Loucy (cell line): ENCODE measurements at regions not wholly inside any gene's neighbourhood (a gene's known extent, or its start where the extent isn't known, plus 50 kb on each side); places are given as distances from the start of the nearest gene placed in this dataset.
"Not testable (repeated sequence)": the region's sequence is repeated elsewhere in the genome, so short reads cannot be mapped to it uniquely, and the experiment has no call there.

ENCODE experiments used
- H2AFZ ChIP-seq: fragments of 200-600 bp; sonication (generic); 2 replicates; pipeline ENCODE4 v1.6.0; 2016; ENCODE audit warnings: antibody characterized with exemption, mild to moderate bottlenecking, low read length, moderate library complexity
- H3F3A ChIP-seq: fragments of 200-600 bp; 2 replicates; pipeline ENCODE4 v1.6.0; 2016; ENCODE audit warnings: antibody characterized with exemption, low read depth, mild to moderate bottlenecking
- H3K27me3 ChIP-seq: fragments of 200-600 bp; sonication (generic); 2 replicates; pipeline ENCODE4 v1.6.1; 2014; ENCODE audit warnings: low read length, mild to moderate bottlenecking; ENCODE audit not compliant: insufficient read depth, poor library complexity, severe bottlenecking
- H3K36me3 ChIP-seq: fragments of 200-600 bp; sonication (generic); 2 replicates; pipeline ENCODE4 v1.6.1; 2016; ENCODE audit warnings: low read length; ENCODE audit not compliant: insufficient read depth
- H3K4me1 ChIP-seq: fragments of 200-600 bp; sonication (generic); 2 replicates; pipeline ENCODE4 v1.5.1; 2014; ENCODE audit warnings: low read length, mild to moderate bottlenecking; ENCODE audit not compliant: insufficient read depth, poor library complexity, severe bottlenecking
- H3K4me2 ChIP-seq: fragments of 200-600 bp; sonication (generic); 2 replicates; pipeline ENCODE4 v1.6.0; 2014; ENCODE audit warnings: antibody characterized with exemption, low read length, low read depth, mild to moderate bottlenecking; ENCODE audit not compliant: poor library complexity, severe bottlenecking
- H3K4me3 ChIP-seq: fragments of 200-600 bp; sonication (generic); 2 replicates; pipeline ENCODE4 v1.5.1; 2014; ENCODE audit warnings: low read length, mild to moderate bottlenecking, mixed read lengths; ENCODE audit not compliant: poor library complexity, severe bottlenecking
- H3K79me2 ChIP-seq: fragments of 200-600 bp; sonication (generic); 2 replicates; pipeline ENCODE4 v1.6.1; 2014; ENCODE audit warnings: low read length; ENCODE audit not compliant: insufficient read depth
- H3K9ac ChIP-seq: fragments of 200-600 bp; sonication (generic); 2 replicates; pipeline ENCODE4 v1.6.0; 2014; ENCODE audit warnings: mild to moderate bottlenecking, low read depth, low read length, moderate library complexity; ENCODE audit not compliant: poor library complexity, severe bottlenecking
- H3K9me2 ChIP-seq: fragments of 200-600 bp; sonication (generic); replicated peaks from 2 replicates; pipeline ENCODE4 v1.6.1; 2016; ENCODE audit warnings: low read depth, low read length, mixed read lengths
- H3K9me3 ChIP-seq: fragments of 200-600 bp; sonication (generic); 2 replicates; pipeline ENCODE4 v1.6.1; 2014; ENCODE audit warnings: mild to moderate bottlenecking, antibody characterized with exemption, low read length, low read depth; ENCODE audit not compliant: insufficient read depth
- H4K20me1 ChIP-seq: fragments of 200-600 bp; sonication (generic); 2 replicates; pipeline ENCODE4 v1.6.0; 2014; ENCODE audit warnings: antibody characterized with exemption, low read length, mild to moderate bottlenecking; ENCODE audit not compliant: insufficient read depth, poor library complexity, severe bottlenecking
- CTCF ChIP-seq: fragments of 200-600 bp; sonication (generic); conservative IDR thresholded peaks from 2 replicates; pipeline ENCODE4 v1.5.1; 2014; ENCODE audit warnings: mild to moderate bottlenecking, antibody characterized with exemption, low read length
- EZH2phosphoT487 ChIP-seq: fragments of 200-600 bp; IDR thresholded peaks from 2 replicates; pipeline ENCODE4 v1.6.1; 2018; ENCODE audit warnings: antibody characterized with exemption, mild to moderate bottlenecking, moderate library complexity, borderline replicate concordance

- H2AFZ ChIP-seq: no peak overlapping the region
- no peaks in the 10 kb centered on the region for H3F3A ChIP-seq
- no peaks in the 10 kb centered on the region for H4K20me1 ChIP-seq
- H3K4me2 ChIP-seq: peak overlapping the region; percentile 7
- H3K9ac ChIP-seq: no peak overlapping the region
- no peaks in the 10 kb centered on the region for H3K9me2 ChIP-seq
- H3K27me3 ChIP-seq: no peaks in the 10 kb centered on the region
- H3K36me3 ChIP-seq: no peaks in the 10 kb centered on the region
- H3K4me3 ChIP-seq: no peak overlapping the region
- TF ChIP-seq CTCF (no peak), EZH2phosphoT487 (no peak)
- peaks cover 2% of the 10 kb centered on the region for H3K4me1 ChIP-seq
- no peaks in the 10 kb centered on the region for H3K79me2 ChIP-seq
- peaks cover 4% of the 10 kb centered on the region; the same call in 1 of the 2 replicates for H3K9me3 ChIP-seq
Measured at GRCh38 chr10:2326411-2326810, 589.1 kb upstream of the ADARB2 start.

- H3K9me3 ChIP-seq, H3K9me2 ChIP-seq: not testable (repeated sequence)
Measured at GRCh38 chr10:2315045-2315485, 577.7 kb upstream of the ADARB2 start.

GRCh38 chr10:2306081-2306480, 568.8 kb upstream of the ADARB2 start:
- no peaks in the 10 kb centered on the region for H3K9me3 ChIP-seq
- H3K4me2 ChIP-seq: no peak overlapping the region
- no peaks in the 10 kb centered on the region for H3F3A ChIP-seq
- H3K9me2 ChIP-seq: no peaks in the 10 kb centered on the region
- no peak overlapping the region for H3K9ac ChIP-seq
- no peak for TF ChIP-seq CTCF
- no peak for TF ChIP-seq EZH2phosphoT487
- H4K20me1 ChIP-seq: no peaks in the 10 kb centered on the region
- no peak overlapping the region for H2AFZ ChIP-seq
- no peaks in the 10 kb centered on the region for H3K36me3 ChIP-seq
- no peaks in the 10 kb centered on the region for H3K27me3 ChIP-seq
- H3K79me2 ChIP-seq: no peaks in the 10 kb centered on the region
- no peaks in the 10 kb centered on the region for H3K4me1 ChIP-seq
- no peak overlapping the region for H3K4me3 ChIP-seq

More at GRCh38 chr10:2315045-2315485, 577.7 kb upstream of the ADARB2 start:
- H3K4me3 ChIP-seq, H3K9ac ChIP-seq, H4K20me1 ChIP-seq, H3K4me1 ChIP-seq, H3K79me2 ChIP-seq, H2AFZ ChIP-seq, H3F3A ChIP-seq, H3K4me2 ChIP-seq, H3K36me3 ChIP-seq, H3K27me3 ChIP-seq: not testable (repeated sequence)

- Histone ChIP-seq H3K9ac (no peak overlapping the region), H3K27me3 (no peaks in the 10 kb centered on the region), H2AFZ (no peak overlapping the region), H3K36me3 (no peaks in the 10 kb centered on the region), H3K4me2 (no peak overlapping the region), H4K20me1 (no peaks in the 10 kb centered on the region), H3K4me3 (no peak overlapping the region), H3F3A (no peaks in the 10 kb centered on the region), H3K79me2 (no peaks in the 10 kb centered on the region), H3K9me2 (no peaks in the 10 kb centered on the region), H3K4me1 (no peaks in the 10 kb centered on the region), H3K9me3 (no peaks in the 10 kb centered on the region)
- TF ChIP-seq EZH2phosphoT487 (no peak), CTCF (no peak)
Measured at GRCh38 chr10:2303169-2303568, 565.8 kb upstream of the ADARB2 start.
